MG63 (cell line): ENCODE measurements at regions not wholly inside any gene's neighbourhood (a gene's known extent, or its start where the extent isn't known, plus 50 kb on each side); places are given as distances from the start of the nearest gene placed in this dataset.

Source experiments
- DNase-seq: peaks from one replicate; pipeline ENCODE4 v3.0.0-alpha.2; 2020
- H3K27me3 ChIP-seq: fragments of 250-450 bp; sonication (Bioruptor Pico); 2 replicates; pipeline ENCODE4 v1.5.1; 2020; ENCODE audit warnings: mild to moderate bottlenecking, moderate library complexity
- H3K36me3 ChIP-seq: fragments of 250-450 bp; sonication (Bioruptor Pico); 2 replicates; pipeline ENCODE4 v1.5.1; 2020; ENCODE audit warnings: mild to moderate bottlenecking, moderate library complexity
- H3K4me3 ChIP-seq: fragments of 250-450 bp; sonication (Bioruptor Pico); 2 replicates; pipeline ENCODE4 v1.5.1; 2020; ENCODE audit warnings: mild to moderate bottlenecking, moderate library complexity
- H3K9me3 ChIP-seq: fragments of 250-450 bp; sonication (Bioruptor Pico); 2 replicates; pipeline ENCODE4 v1.5.1; 2020; ENCODE audit warnings: mild to moderate bottlenecking, moderate library complexity

- DNase-seq: no peak
- no peaks in the 10 kb centered on the region for H3K27me3 ChIP-seq
- H3K4me3 ChIP-seq: no peak overlapping the region
- H3K36me3 ChIP-seq: no peaks in the 10 kb centered on the region
- H3K9me3 ChIP-seq: no peaks in the 10 kb centered on the region
Measured at GRCh38 chr6:134381959-134382358, 64.0 kb upstream of the SGK1 start.

DNA sequence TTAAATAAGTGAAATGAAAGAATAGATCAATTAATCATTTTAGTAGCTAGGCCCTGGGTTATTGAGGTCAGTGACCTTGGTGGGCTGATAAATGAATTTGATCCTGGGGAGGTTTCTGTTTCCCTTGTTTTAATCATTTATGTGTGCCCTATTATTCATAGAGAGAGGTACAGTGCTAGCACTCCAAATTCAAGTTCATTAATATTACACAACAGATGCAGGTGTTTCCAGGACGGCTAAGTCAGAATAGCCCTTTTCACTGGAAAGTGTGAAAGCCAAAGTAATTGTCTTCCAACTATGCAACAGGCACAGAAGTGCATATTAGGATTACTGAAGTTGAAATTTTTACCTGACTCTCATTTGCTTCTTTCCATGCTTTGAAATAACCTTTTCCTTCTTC, 61.7 kb upstream of the SGK1 start:
- Histone ChIP-seq H3K27me3 (no peaks in the 10 kb centered on the region), H3K9me3 (no peaks in the 10 kb centered on the region), H3K36me3 (no peaks in the 10 kb centered on the region), H3K4me3 (no peak overlapping the region)
- DNase-seq: no peak

DNA sequence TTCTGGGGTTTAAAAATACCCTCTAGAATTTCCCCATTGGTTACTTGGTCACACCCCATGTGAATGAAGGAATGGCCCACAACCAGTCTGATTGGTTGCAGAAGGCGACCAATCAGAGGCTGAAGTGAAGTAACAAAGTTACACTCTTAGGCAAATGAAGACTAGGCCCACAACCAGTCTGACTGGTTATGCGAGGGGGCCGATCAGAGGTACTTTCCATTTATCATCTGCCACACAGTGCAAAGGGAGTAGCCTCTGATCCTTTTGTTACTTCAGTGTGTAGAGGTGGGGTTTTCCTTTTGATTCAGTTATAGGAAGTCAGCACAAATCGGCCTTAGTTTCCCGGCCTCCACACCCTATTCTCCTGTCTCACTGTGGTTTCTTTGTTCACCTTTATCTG, 61.2 kb upstream of the SGK1 start:
- DNase-seq: no peak
- Histone ChIP-seq H3K36me3 (no peaks in the 10 kb centered on the region), H3K4me3 (no peak overlapping the region), H3K9me3 (no peaks in the 10 kb centered on the region), H3K27me3 (no peaks in the 10 kb centered on the region)

- no peak overlapping the region for H3K4me3 ChIP-seq
- no peaks in the 10 kb centered on the region for H3K27me3 ChIP-seq
- DNase-seq: no peak
- H3K9me3 ChIP-seq: no peaks in the 10 kb centered on the region
- H3K36me3 ChIP-seq: no peaks in the 10 kb centered on the region
Measured at GRCh38 chr6:134378426-134378825, 60.5 kb upstream of the SGK1 start.

DNA sequence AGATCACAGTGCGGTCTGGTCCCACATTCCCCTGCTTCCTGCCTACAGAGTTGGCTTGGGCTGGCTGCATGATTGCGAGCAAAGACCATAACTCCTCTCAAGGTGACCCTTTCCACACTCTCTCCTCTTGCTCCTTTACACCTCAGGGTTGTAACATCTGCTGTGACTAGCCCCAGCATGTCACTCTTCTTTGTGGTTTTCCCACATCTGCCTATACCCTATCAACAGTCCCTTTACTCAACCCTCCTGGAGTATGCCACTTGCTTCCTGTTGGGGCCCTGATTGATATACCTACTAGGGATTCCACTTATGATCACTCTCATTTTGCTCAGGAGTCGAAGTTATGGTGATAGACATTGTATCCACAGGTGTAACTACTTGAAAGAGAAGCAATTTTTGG, 58.9 kb upstream of the SGK1 start:
- no peak for DNase-seq
- no peaks in the 10 kb centered on the region for H3K9me3 ChIP-seq
- no peak overlapping the region for H3K4me3 ChIP-seq
- no peaks in the 10 kb centered on the region for H3K36me3 ChIP-seq
- H3K27me3 ChIP-seq: no peaks in the 10 kb centered on the region

DNA sequence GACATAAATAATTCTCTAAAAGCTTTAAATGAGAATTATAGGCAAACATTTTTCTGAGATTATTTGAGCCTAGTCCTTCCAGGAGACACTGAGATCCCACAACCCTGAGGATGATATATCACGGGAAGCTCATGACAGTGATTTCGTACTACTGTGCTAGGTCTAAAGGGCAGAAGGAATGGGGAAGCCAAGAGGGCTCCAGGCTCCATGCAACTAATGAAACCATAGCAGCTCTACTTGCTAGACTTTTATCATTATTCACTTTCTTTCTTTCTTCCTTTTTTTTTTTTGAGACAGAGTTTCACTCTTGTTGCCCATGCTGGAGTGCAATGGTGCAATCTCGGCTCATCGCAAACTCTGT, 57.3 kb upstream of the SGK1 start:
- Histone ChIP-seq H3K4me3 (no peak overlapping the region), H3K36me3 (no peaks in the 10 kb centered on the region), H3K9me3 (no peaks in the 10 kb centered on the region), H3K27me3 (no peaks in the 10 kb centered on the region)
- no peak for DNase-seq

GRCh38 chr6:134374491-134375219, 56.7 kb upstream of the SGK1 start:
- Histone ChIP-seq H3K36me3 (no peaks in the 10 kb centered on the region), H3K9me3 (no peaks in the 10 kb centered on the region), H3K4me3 (no peak overlapping the region), H3K27me3 (no peaks in the 10 kb centered on the region)
- peak; percentile 85 for DNase-seq

DNA sequence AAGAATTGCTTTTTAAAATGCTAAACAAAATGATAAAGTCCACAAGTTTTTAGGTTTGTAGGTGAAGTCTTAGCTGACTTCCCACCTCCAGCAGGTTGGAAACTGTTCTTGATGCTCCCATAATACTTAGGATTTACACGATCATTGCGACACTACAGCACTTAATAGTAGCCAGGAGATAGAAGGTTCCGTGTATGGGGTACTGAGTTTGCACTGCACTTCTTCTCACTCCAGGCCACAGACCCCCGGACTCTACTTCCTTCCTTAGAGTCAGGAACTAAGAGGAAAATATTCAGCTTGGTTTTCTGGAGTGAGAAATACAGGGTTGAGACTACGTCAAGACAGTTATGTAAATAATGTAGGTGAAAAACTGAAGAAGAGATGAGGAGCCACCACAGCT, 56.1 kb upstream of the SGK1 start:
- no peaks in the 10 kb centered on the region for H3K27me3 ChIP-seq
- no peak overlapping the region for H3K4me3 ChIP-seq
- H3K9me3 ChIP-seq: no peaks in the 10 kb centered on the region
- no peak for DNase-seq
- no peaks in the 10 kb centered on the region for H3K36me3 ChIP-seq

DNA sequence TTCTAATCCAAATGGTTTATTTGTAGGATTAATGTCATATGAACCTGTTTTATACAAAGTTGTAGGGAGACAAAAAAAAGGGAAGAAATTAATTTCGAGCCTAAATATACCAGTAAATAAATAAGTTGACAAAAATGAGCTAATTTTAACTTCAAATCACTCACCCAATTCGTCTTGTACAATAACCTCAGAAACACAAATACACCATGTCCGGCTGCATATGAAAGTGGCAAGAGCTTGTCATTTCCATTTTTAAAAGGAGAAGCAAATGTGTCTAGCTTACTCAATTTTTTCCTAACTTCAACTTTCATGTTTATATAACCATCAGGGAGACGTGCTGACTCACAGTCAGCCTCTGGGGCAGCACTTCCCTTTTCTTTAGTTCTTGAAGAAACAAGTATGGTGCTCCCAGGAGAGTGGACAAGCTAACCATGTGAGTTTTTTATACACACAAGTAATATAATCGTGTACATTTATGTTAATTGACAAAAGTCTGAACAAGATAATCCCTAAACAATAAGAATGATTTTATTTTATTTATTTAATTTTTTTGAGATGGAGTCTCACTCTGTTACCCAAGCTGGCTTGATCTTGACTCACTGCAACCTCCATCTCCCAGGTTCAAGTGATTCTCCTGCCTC, 55.5 kb upstream of the SGK1 start:
- Histone ChIP-seq H3K4me3 (no peak overlapping the region), H3K9me3 (no peaks in the 10 kb centered on the region), H3K27me3 (no peaks in the 10 kb centered on the region), H3K36me3 (no peaks in the 10 kb centered on the region)
- peak; percentile 72 for DNase-seq

GRCh38 chr6:134372603-134373281, 54.8 kb upstream of the SGK1 start:
- Histone ChIP-seq H3K36me3 (no peaks in the 10 kb centered on the region), H3K27me3 (no peaks in the 10 kb centered on the region), H3K4me3 (no peak overlapping the region), H3K9me3 (no peaks in the 10 kb centered on the region)
- no peak for DNase-seq

DNA sequence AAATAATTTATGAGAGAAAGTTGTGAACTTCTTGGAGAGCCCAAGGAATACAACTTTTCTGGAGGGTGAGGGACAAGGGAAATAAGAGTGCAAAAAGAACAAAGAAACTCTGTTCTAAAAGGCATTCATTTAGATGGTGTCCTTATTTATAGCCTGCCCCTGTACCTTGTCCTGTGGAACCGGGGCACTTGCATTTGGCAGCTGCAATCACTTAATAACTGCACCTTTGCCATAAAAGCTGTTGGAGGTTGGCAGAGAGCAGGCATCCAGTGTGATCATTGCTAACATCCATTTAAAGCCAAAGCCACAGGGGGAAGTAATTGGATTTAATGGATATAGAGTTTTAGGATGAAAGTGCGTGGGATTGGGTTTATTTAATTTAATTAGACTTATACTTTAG, 50.8 kb upstream of the SGK1 start:
- no peak for DNase-seq
- Histone ChIP-seq H3K36me3 (no peaks in the 10 kb centered on the region), H3K4me3 (no peak overlapping the region), H3K27me3 (no peaks in the 10 kb centered on the region), H3K9me3 (no peaks in the 10 kb centered on the region)
